ENCODE measurements at regions not wholly inside any gene's neighbourhood (a gene's known extent, or its start where the extent isn't known, plus 50 kb on each side); places are given as distances from the start of the nearest gene placed in this dataset.
"Not testable (repeated sequence)": the region's sequence is repeated elsewhere in the genome, so short reads cannot be mapped to it uniquely, and the experiment has no call there.

- H3K79me1 ChIP-seq (ENCODE audit: low read length); H4K8ac ChIP-seq (ENCODE audit: low read depth, low read length); H3K27ac ChIP-seq (ENCODE audit: low read depth, low read length); H2BK15ac ChIP-seq (replicated peaks; ENCODE audit: low read depth); H3K4ac ChIP-seq (ENCODE audit: low read depth, low read length); H4K5ac ChIP-seq (ENCODE audit: low read length); H2BK5ac ChIP-seq (ENCODE audit: low read length); H3K4me1 ChIP-seq (ENCODE audit: control insufficient read depth, low read depth, low read length); H3K23ac ChIP-seq (ENCODE audit: low read length); H3K27me3 ChIP-seq (ENCODE audit: insufficient read depth, low read length, poor library complexity); H2BK120ac ChIP-seq (ENCODE audit: low read depth, low read length); H3K79me2 ChIP-seq (ENCODE audit: control insufficient read depth, insufficient read depth, low read length); H3K56ac ChIP-seq (ENCODE audit: low read length); H3K36me3 ChIP-seq (ENCODE audit: control insufficient read depth, insufficient read depth, low read length); H3K4me3 ChIP-seq (ENCODE audit: low read length); H2AK5ac ChIP-seq (ENCODE audit: low read length); H3K18ac ChIP-seq (ENCODE audit: low read length); DNase-seq; H3K4me2 ChIP-seq (ENCODE audit: low read length); H3K9ac ChIP-seq (ENCODE audit: low read length): not testable (repeated sequence)
Observed at GRCh38 chr5:78711670-78712069, 63.1 kb upstream of the LHFPL2 start.

- H4K8ac ChIP-seq (ENCODE audit: low read depth, low read length); H4K5ac ChIP-seq (ENCODE audit: low read length); H2AK5ac ChIP-seq (ENCODE audit: low read length); H2BK15ac ChIP-seq (replicated peaks; ENCODE audit: low read depth); H3K79me2 ChIP-seq (ENCODE audit: control insufficient read depth, insufficient read depth, low read length); H3K36me3 ChIP-seq (ENCODE audit: control insufficient read depth, insufficient read depth, low read length); H2BK5ac ChIP-seq (ENCODE audit: low read length); H3K79me1 ChIP-seq (ENCODE audit: low read length); H3K18ac ChIP-seq (ENCODE audit: low read length); H3K27me3 ChIP-seq (ENCODE audit: insufficient read depth, low read length, poor library complexity); H3K4me2 ChIP-seq (ENCODE audit: low read length); DNase-seq; H3K56ac ChIP-seq (ENCODE audit: low read length); H3K9ac ChIP-seq (ENCODE audit: low read length); H3K4me3 ChIP-seq (ENCODE audit: low read length); H3K4ac ChIP-seq (ENCODE audit: low read depth, low read length); H3K4me1 ChIP-seq (ENCODE audit: control insufficient read depth, low read depth, low read length); H3K23ac ChIP-seq (ENCODE audit: low read length); H2BK120ac ChIP-seq (ENCODE audit: low read depth, low read length); H3K27ac ChIP-seq (ENCODE audit: low read depth, low read length): not testable (repeated sequence)
- WGBS (ENCODE audit: extremely low coverage, insufficient coverage, low lambda C conversion rate) = no CpG with 5 or more reads among the region's 18 CpGs
Observed at GRCh38 chr5:78709729-78710430, 61.3 kb upstream of the LHFPL2 start.

GRCh38 chr5:78706825-78707224 lies 58.3 kb upstream of the LHFPL2 start:
- Histone ChIP-seq H3K27ac (ENCODE audit: low read depth, low read length) (no peak overlapping the region), H3K18ac (ENCODE audit: low read length) (no peak overlapping the region), H2AK5ac (ENCODE audit: low read length) (no peak overlapping the region), H3K4me1 (ENCODE audit: control insufficient read depth, low read depth, low read length) (no peaks in the 10 kb centered on the region), H3K36me3 (ENCODE audit: control insufficient read depth, insufficient read depth, low read length) (no peaks in the 10 kb centered on the region), H3K9ac (ENCODE audit: low read length) (no peak overlapping the region), H3K4me2 (ENCODE audit: low read length) (no peak overlapping the region), H3K79me2 (ENCODE audit: control insufficient read depth, insufficient read depth, low read length) (no peaks in the 10 kb centered on the region), H4K5ac (ENCODE audit: low read length) (no peak overlapping the region), H3K27me3 (ENCODE audit: insufficient read depth, low read length, poor library complexity) (no peaks in the 10 kb centered on the region), H4K8ac (ENCODE audit: low read depth, low read length) (no peak overlapping the region), H2BK120ac (ENCODE audit: low read depth, low read length) (no peak overlapping the region), H2BK15ac (replicated peaks; ENCODE audit: low read depth) (no peak overlapping the region), H3K79me1 (ENCODE audit: low read length) (no peaks in the 10 kb centered on the region), H3K4me3 (ENCODE audit: low read length) (no peak overlapping the region), H2BK5ac (ENCODE audit: low read length) (no peak overlapping the region), H3K23ac (ENCODE audit: low read length) (no peak overlapping the region), H3K56ac (ENCODE audit: low read length) (no peak overlapping the region), H3K4ac (ENCODE audit: low read depth, low read length) (no peak overlapping the region)
- no CpG with 5 or more reads among the region's 3 CpGs for WGBS (ENCODE audit: extremely low coverage, insufficient coverage, low lambda C conversion rate)
- DNase-seq = no peak

GRCh38 chr5:78706381-78706780 lies 57.8 kb upstream of the LHFPL2 start:
- no CpG with 5 or more reads among the region's 2 CpGs for WGBS (ENCODE audit: extremely low coverage, insufficient coverage, low lambda C conversion rate)

GRCh38 chr5:78705826-78706225 lies 57.3 kb upstream of the LHFPL2 start:
- H2BK5ac ChIP-seq (ENCODE audit: low read length) = no peak overlapping the region
- H3K79me1 ChIP-seq (ENCODE audit: low read length) = no peaks in the 10 kb centered on the region
- no peak overlapping the region for H2BK15ac ChIP-seq (replicated peaks; ENCODE audit: low read depth)
- H3K56ac ChIP-seq (ENCODE audit: low read length) = no peak overlapping the region
- H3K36me3 ChIP-seq (ENCODE audit: control insufficient read depth, insufficient read depth, low read length) = no peaks in the 10 kb centered on the region
- H2AK5ac ChIP-seq (ENCODE audit: low read length) = no peak overlapping the region
- H3K23ac ChIP-seq (ENCODE audit: low read length) = no peak overlapping the region
- no peak overlapping the region for H3K4me2 ChIP-seq (ENCODE audit: low read length)
- H3K79me2 ChIP-seq (ENCODE audit: control insufficient read depth, insufficient read depth, low read length) = no peaks in the 10 kb centered on the region
- WGBS (ENCODE audit: extremely low coverage, insufficient coverage, low lambda C conversion rate) = no CpG with 5 or more reads among the region's 3 CpGs
- H4K5ac ChIP-seq (ENCODE audit: low read length) = no peak overlapping the region
- no peak overlapping the region for H4K8ac ChIP-seq (ENCODE audit: low read depth, low read length)
- H3K27ac ChIP-seq (ENCODE audit: low read depth, low read length) = no peak overlapping the region
- no peaks in the 10 kb centered on the region for H3K4me1 ChIP-seq (ENCODE audit: control insufficient read depth, low read depth, low read length)
- H3K9ac ChIP-seq (ENCODE audit: low read length) = no peak overlapping the region
- H3K18ac ChIP-seq (ENCODE audit: low read length) = no peak overlapping the region
- no peak overlapping the region for H3K4ac ChIP-seq (ENCODE audit: low read depth, low read length)
- no peaks in the 10 kb centered on the region for H3K27me3 ChIP-seq (ENCODE audit: insufficient read depth, low read length, poor library complexity)
- H2BK120ac ChIP-seq (ENCODE audit: low read depth, low read length) = no peak overlapping the region
- DNase-seq = no peak
- no peak overlapping the region for H3K4me3 ChIP-seq (ENCODE audit: low read length)

More at GRCh38 chr5:78706381-78706780, 57.8 kb upstream of the LHFPL2 start:
- Histone ChIP-seq H2BK5ac (ENCODE audit: low read length) (no peak overlapping the region), H3K4me2 (ENCODE audit: low read length) (no peak overlapping the region), H3K27ac (ENCODE audit: low read depth, low read length) (no peak overlapping the region), H3K79me2 (ENCODE audit: control insufficient read depth, insufficient read depth, low read length) (no peaks in the 10 kb centered on the region), H3K27me3 (ENCODE audit: insufficient read depth, low read length, poor library complexity) (no peaks in the 10 kb centered on the region), H3K4me1 (ENCODE audit: control insufficient read depth, low read depth, low read length) (no peaks in the 10 kb centered on the region), H3K9ac (ENCODE audit: low read length) (no peak overlapping the region), H2BK120ac (ENCODE audit: low read depth, low read length) (no peak overlapping the region), H3K79me1 (ENCODE audit: low read length) (no peaks in the 10 kb centered on the region), H2BK15ac (replicated peaks; ENCODE audit: low read depth) (no peak overlapping the region), H3K4ac (ENCODE audit: low read depth, low read length) (no peak overlapping the region), H2AK5ac (ENCODE audit: low read length) (no peak overlapping the region), H4K5ac (ENCODE audit: low read length) (no peak overlapping the region), H3K18ac (ENCODE audit: low read length) (no peak overlapping the region), H4K8ac (ENCODE audit: low read depth, low read length) (no peak overlapping the region), H3K56ac (ENCODE audit: low read length) (no peak overlapping the region), H3K36me3 (ENCODE audit: control insufficient read depth, insufficient read depth, low read length) (no peaks in the 10 kb centered on the region), H3K23ac (ENCODE audit: low read length) (no peak overlapping the region), H3K4me3 (ENCODE audit: low read length) (no peak overlapping the region)
- DNase-seq = no peak

- H3K4me3 ChIP-seq (ENCODE audit: low read length) = no peak overlapping the region
- no peaks in the 10 kb centered on the region for H3K79me2 ChIP-seq (ENCODE audit: control insufficient read depth, insufficient read depth, low read length)
- H3K9ac ChIP-seq (ENCODE audit: low read length) = no peak overlapping the region
Observed at GRCh38 chr5:78701795-78702410, 53.3 kb upstream of the LHFPL2 start.

More at GRCh38 chr5:78701795-78702410, 53.3 kb upstream of the LHFPL2 start:
- Histone ChIP-seq H3K27ac (ENCODE audit: low read depth, low read length) (no peak overlapping the region), H3K4ac (ENCODE audit: low read depth, low read length) (no peak overlapping the region), H2AK5ac (ENCODE audit: low read length) (no peak overlapping the region), H3K36me3 (ENCODE audit: control insufficient read depth, insufficient read depth, low read length) (no peaks in the 10 kb centered on the region), H2BK15ac (replicated peaks; ENCODE audit: low read depth) (no peak overlapping the region), H4K5ac (ENCODE audit: low read length) (no peak overlapping the region), H3K56ac (ENCODE audit: low read length) (no peak overlapping the region), H3K23ac (ENCODE audit: low read length) (no peak overlapping the region), H3K4me2 (ENCODE audit: low read length) (no peak overlapping the region), H2BK5ac (ENCODE audit: low read length) (no peak overlapping the region), H3K79me1 (ENCODE audit: low read length) (no peaks in the 10 kb centered on the region), H4K8ac (ENCODE audit: low read depth, low read length) (no peak overlapping the region), H3K27me3 (ENCODE audit: insufficient read depth, low read length, poor library complexity) (no peaks in the 10 kb centered on the region), H3K4me1 (ENCODE audit: control insufficient read depth, low read depth, low read length) (no peaks in the 10 kb centered on the region), H3K18ac (ENCODE audit: low read length) (no peak overlapping the region), H2BK120ac (ENCODE audit: low read depth, low read length) (no peak overlapping the region)
- WGBS (ENCODE audit: extremely low coverage, insufficient coverage, low lambda C conversion rate) = no CpG with 5 or more reads among the region's 3 CpGs
- DNase-seq = no peak

Measured in mesendoderm (in vitro differentiated cells).